Activated CD4-positive, CD25-positive, alpha-beta regulatory T cell treated with anti-CD3 and anti-CD28 coated beads, Interleukin-2, amount 50 U/mL, for 24 hours (primary cell): ENCODE measurements at regions not wholly inside any gene's neighbourhood (a gene's known extent, or its start where the extent isn't known, plus 50 kb on each side); places are given as distances from the start of the nearest gene placed in this dataset.
"Not testable (repeated sequence)": the region's sequence is repeated elsewhere in the genome, so short reads cannot be mapped to it uniquely, and the experiment has no call there.

ENCODE experiments used
- ATAC-seq, 2 donors: fragments of 150-1000 bp; cut with Tn5 transposase; one replicate each; pipeline ENCODE4 v1.10.0; 2021; ENCODE audit warnings: mild to moderate bottlenecking in 1 of 2, moderate library complexity in 1 of 2

DNA sequence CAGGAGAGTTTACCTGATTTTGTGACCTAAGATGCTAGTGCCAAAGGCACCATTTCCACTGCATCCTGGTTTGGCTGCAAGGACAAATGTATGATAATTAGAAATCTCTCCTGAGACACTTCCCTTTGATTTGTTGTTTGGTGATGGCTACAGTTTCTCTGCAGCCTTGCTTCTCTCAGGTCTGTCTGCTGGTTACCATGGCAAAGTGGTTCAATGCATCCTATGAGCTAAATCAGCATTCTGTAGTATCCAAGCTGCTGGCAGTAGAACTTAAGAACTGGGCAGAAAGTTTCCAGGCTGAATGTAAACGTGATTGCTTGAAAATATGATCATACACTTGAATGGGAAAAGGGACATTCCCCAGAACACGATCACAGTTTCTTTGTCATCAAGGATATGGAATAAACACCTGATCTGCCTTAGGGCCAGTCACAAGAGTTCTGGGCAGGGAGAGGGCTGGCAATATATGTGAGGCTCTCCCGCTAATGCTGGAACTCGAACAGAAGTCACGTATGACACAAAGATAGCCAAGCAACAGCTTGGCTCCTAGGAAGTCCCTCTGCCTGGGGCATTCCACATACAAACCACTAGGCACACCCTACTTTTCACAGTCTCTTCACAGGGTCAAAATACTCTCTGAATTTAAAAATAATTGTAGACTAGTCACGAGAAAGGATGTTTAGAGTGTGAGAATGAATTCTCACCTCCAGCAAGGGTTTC lies 138.1 kb upstream of the GRAMD2B start:
- no peak for ATAC-seq

DNA sequence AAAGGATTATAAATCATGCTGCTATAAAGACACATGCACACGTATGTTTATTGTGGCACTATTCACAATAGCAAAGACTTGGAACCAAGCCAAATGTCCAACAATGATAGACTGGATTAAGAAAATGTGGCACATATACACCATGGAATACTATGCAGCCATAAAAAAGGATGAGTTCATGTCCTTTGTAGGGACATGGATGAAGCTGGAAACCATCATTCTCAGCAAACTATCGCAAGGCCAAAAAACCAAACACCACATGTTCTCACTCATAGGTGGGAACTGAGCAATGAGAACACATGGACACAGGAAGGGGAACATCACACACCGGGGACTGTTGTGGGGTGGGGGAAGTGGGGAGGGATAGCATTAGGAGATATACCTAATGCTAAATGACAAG lies 127.1 kb upstream of the GRAMD2B start:
- not testable (repeated sequence) for ATAC-seq

GRCh38 chr5:126300293-126300692 lies 122.9 kb upstream of the GRAMD2B start:
- no peak for ATAC-seq

DNA sequence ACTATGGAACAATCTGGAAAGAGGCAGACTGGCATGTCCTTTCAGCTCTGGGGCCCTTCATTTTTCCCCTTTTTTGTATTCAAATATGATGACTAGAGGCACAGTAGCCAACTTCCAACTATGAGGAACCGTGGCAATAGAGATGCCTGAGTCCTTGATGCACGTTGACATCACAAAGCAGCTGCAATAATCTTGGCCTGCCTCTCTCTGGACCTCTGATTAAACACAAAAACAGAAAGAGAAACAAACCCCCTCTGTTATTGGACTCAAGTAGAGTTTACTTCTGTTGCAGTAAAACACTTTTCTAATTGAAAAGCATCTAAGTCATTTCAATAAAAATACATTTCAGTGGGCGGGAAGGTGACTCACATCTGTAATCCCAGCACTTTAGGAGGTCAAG lies 122.2 kb upstream of the GRAMD2B start:
- no peak for ATAC-seq

GRCh38 chr5:126309860-126310259 lies 113.3 kb upstream of the GRAMD2B start:
- no peak for ATAC-seq

- ATAC-seq, result no peak
Observed at GRCh38 chr5:126311766-126312165, 111.4 kb upstream of the GRAMD2B start.

GRCh38 chr5:126315341-126315740 lies 107.9 kb upstream of the GRAMD2B start:
- no peak for ATAC-seq

DNA sequence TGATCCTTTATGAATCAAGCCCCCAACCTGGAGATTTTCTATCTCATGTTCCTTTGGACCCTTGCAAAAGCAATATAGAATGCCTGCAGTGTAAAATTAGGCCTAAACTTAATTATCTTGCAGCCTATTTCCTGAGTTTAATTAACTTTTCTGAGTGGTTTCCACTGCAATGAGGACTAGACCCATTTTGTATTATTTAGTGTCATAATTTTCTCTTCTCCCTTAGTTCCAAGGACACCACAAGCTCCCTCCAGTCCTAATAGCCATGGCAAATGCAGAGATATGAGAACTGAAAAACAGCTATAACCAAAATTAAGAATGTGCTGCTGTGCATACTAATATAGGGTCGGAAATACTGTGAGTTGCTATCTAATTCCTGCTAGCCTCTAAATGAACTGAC lies 90.9 kb upstream of the GRAMD2B start:
- ATAC-seq, result no peak

GRCh38 chr5:126334760-126335159 lies 88.4 kb upstream of the GRAMD2B start:
- ATAC-seq, result no peak

DNA sequence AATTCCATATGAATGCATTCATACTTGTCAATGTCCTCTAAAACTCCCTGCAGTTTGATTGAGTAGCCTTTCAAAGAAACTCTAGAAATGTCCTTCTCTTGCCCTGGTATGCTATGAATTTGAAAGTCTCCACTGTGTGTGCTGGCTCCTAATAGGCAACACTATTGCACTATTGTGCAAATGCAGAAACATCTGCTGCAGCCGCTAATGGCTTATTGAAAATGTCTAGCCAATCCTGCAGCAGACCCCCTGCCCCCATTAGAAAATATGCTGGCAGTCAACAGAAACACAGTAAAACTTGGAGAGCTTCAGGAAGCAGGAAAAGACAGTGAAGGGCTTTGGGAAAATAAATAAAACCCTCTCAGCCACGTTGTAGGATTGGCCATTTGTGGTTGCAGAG lies 87.3 kb upstream of the GRAMD2B start:
- ATAC-seq, result no peak

- no peak for ATAC-seq
Observed at GRCh38 chr5:126338635-126339034, 84.6 kb upstream of the GRAMD2B start.

DNA sequence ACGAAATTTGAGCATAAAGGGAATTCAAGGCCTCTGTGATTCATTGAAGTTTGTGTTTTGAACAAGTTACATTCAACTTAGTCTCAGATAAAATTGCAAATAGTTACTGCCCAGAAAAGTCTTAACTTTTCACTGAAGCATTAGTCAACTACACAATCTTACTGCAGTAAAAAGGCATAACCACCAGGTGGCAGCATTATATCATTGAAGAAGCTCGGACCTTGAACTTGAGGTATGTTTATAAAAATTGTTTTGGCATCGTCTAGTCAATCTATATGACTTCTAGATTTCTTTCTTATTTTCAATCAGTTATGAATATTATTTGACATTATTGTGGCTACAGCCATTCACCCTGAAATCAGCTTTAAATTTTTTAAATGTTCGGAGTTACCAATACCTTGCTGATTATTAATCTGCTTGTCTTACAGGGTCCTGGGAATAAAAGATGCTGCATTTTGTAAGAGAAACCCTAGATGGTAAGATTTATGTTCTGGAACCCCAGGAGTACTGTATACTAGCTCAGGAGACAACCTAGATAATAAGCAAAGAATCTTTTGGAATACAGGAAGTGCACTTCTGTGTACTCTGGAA lies 83.9 kb upstream of the GRAMD2B start:
- no peak for ATAC-seq

DNA sequence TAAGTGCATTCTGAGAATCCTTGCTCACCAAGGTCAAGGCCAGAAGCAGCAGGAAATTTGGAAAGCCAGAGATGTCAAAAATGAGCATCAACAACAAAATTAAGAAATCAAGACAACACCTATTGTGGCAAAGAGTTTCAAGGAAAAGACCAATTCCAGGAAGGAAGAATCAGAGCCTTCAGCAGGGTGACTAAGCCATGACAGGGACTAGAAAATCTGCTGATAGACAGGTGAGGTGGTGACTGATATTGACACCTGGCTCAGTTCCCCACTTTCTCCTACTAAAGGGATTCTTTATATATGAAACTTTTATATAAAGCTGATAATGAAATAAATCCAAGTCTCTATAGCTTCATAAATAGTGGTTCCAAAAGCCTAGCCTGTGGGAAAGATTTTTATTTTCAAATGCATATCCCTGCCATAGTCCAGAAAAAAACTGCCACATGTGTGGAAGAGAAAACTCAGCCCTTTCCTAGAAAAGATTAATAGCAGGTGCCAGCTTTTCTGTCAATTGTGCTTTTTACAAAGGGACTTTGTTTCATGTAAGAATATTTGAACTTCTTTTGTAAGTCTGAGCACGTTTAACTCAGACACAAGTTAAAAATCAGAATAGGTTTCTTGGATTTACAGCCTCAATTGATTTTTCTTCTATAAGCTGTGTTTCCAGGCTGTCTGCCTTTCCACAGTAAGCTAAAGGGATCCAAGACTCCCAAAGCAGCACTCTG lies 81.1 kb upstream of the GRAMD2B start:
- no peak for ATAC-seq

- no peak for ATAC-seq
Observed at GRCh38 chr5:126348855-126349635, 74.2 kb upstream of the GRAMD2B start.

DNA sequence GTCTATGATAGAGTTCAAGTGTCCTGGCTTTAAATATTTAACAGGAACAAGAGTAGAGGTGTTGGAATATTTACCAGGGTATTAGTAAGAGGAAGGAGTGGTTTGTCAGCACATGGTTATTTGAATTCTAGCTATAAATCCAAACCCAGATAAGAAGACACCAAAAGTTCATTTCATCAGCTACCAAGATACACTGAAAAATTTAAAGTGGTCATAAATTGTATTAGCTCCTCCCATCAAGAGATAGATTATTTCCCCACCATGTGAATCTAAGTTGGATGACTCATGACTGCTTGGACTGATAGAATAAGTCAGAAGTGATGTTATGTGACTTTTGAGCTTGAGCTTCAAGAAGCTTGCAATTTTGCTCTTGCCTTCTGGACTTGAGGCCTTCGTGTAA lies 72.1 kb upstream of the GRAMD2B start:
- ATAC-seq, result no peak

- ATAC-seq, result peak; percentile 55 to 70
Observed at GRCh38 chr5:126354012-126354857, 69.0 kb upstream of the GRAMD2B start.

DNA sequence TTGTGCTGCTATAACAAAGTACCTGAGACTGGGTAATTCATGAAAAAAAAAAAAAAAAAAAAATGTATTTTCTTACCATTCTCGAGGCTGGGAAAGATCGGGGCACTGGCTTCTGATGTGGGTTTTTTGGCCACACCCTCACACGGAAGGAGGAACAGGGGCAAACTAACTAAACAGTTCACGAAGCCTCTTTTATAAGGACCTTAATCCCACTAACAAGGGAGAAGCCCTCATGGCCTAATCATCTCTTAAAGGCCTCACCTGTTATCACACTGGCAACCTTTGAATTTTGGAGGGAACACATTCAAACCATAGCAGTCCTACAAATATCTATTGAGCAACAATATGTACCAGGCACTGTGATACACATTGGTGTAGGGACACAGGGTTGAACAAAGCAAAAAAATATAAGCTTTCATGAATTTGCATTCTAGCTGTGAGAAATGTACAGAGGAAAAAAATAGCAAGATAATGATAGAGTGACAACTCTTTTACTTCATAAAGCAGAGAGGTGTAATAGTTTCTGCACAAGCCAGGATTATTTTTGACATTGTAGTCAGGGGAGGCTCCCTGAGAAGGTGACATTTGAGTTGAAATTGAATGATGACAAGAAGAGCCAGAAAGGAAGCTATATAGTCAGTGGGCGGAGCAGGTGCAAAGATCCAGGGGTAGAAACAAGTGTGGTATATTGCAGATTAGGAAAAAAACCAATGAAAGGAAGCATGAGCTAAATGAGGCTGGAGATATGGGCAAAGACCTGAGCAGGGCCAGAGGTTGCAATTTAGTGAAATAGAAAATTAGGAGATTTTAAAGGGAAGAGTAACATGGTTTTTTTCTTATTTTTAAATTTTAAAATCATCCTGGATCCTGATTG lies 68.1 kb upstream of the GRAMD2B start:
- ATAC-seq, result no peak

- no peak for ATAC-seq
Observed at GRCh38 chr5:126355940-126356339, 67.3 kb upstream of the GRAMD2B start.

DNA sequence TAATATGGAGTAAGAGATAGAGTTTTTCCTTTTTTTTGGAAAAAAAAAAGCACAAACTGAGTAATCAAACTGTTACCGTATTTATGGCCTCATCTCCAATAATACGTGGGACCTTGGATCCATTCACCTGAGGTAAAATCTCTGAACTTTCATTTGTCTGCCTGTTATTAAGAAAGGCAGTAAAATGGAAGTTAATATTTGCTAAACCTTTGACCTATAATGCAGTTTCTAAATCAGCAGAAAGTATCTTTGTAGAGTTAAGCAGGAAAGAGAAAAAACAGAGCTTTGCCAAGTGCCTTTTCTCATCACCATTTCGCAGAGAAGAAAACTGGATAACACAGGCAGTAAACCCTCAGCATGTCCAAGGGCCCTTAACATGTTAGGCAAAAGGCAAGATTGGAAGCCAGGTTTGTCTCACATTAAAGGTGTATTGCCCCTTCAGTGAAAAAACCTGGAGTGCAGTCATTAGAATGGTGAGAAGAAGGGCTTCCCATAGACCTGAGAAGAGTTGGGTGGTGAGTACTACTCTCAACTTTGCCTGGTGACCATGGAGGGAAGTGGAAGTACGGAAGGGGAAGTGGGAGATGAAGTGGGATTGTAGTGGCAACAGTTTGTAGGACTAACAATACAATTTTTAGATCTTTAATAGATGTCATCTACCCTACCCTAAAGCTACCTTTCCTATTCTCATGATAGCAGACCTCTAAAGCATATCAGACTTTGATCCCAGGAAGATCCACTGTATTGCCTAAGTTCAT lies 65.4 kb upstream of the GRAMD2B start:
- ATAC-seq, result no peak

- ATAC-seq, result peak in 1 of 2 donors; percentile 57
Observed at GRCh38 chr5:126358525-126358924, 64.7 kb upstream of the GRAMD2B start.

DNA sequence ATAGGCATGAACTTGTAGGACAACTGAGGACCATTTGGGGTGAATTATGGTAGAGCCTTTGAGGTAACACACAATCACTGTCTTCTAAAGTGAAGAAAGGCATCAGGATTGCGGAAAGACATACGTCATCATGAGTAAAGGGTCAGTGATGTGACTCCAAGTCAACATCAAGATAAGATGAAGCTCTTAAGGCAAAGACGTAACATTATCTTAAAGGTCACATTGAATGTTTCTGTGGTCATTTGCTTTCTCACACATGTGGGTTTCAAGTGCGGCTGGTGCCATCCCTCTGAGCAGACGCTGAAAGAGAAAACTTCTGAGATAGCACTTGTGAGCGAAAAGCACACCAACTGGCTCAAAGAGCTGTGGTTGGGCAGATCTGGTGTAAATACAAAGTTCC lies 63.3 kb upstream of the GRAMD2B start:
- ATAC-seq, result no peak
